Erythroblast (primary cell): ENCODE measurements at regions not wholly inside any gene's neighbourhood (a gene's known extent, or its start where the extent isn't known, plus 50 kb on each side); places are given as distances from the start of the nearest gene placed in this dataset.

Experiments used
- DNase-seq, 2 experiments: peaks; one replicate each; lab custom pipeline; 2025; lab: John Stamatoyannopoulos, UW
- GATA1 ChIP-seq: IDR thresholded peaks from 2 replicates; pipeline ENCODE4 v1.6.1; 2011; ENCODE audit warnings: low read depth, mild to moderate bottlenecking, control low read depth, low read length, moderate library complexity
- POLR2A ChIP-seq: IDR thresholded peaks from 2 replicates; pipeline ENCODE4 v1.6.1; 2011; ENCODE audit warnings: mild to moderate bottlenecking, low read length

GRCh38 chr1:5713101-5714010, 278.9 kb downstream of the NPHP4 start:
- no peak for TF ChIP-seq GATA1
- no peak for TF ChIP-seq POLR2A

GRCh38 chr1:5711956-5712645, 280.1 kb downstream of the NPHP4 start:
- DNase-seq = no peak
- TF ChIP-seq GATA1 = no peak
- no peak for TF ChIP-seq POLR2A

More at GRCh38 chr1:5713101-5714010, 278.9 kb downstream of the NPHP4 start:
- no peak for DNase-seq

- TF ChIP-seq GATA1 (no peak), POLR2A (no peak)
- no peak for DNase-seq
These were observed 281.1 kb downstream of the NPHP4 start for GRCh38 chr1:5711079-5711478.

GRCh38 chr1:5709976-5710375, 282.2 kb downstream of the NPHP4 start:
- no peak for DNase-seq
- TF ChIP-seq GATA1 (no peak), POLR2A (no peak)

GRCh38 chr1:5709461-5709975, 282.7 kb downstream of the NPHP4 start:
- TF ChIP-seq GATA1 = no peak
- TF ChIP-seq POLR2A = no peak
- DNase-seq = no peak

GRCh38 chr1:5708346-5709245, 283.6 kb downstream of the NPHP4 start:
- TF ChIP-seq GATA1 = no peak
- no peak for TF ChIP-seq POLR2A
- no peak for DNase-seq

- no peak for DNase-seq
- no peak for TF ChIP-seq GATA1
- TF ChIP-seq POLR2A = no peak
These were observed 284.5 kb downstream of the NPHP4 start for GRCh38 chr1:5707566-5708345.

- TF ChIP-seq POLR2A = no peak
- no peak for TF ChIP-seq GATA1
- no peak for DNase-seq
These were observed 286.0 kb downstream of the NPHP4 start for GRCh38 chr1:5706239-5706638.

GRCh38 chr1:5705751-5706150, 286.5 kb downstream of the NPHP4 start:
- TF ChIP-seq GATA1 (no peak), POLR2A (no peak)
- DNase-seq = no peak

GRCh38 chr1:5704561-5705514, 287.4 kb downstream of the NPHP4 start:
- DNase-seq = no peak
- TF ChIP-seq GATA1 = no peak
- no peak for TF ChIP-seq POLR2A

GRCh38 chr1:5701642-5702041, 290.6 kb downstream of the NPHP4 start:
- TF ChIP-seq GATA1 (no peak), POLR2A (no peak)
- DNase-seq = no peak
